ENCODE measurements at regions not wholly inside any gene's neighbourhood (a gene's known extent, or its start where the extent isn't known, plus 50 kb on each side); places are given as distances from the start of the nearest gene placed in this dataset.

DNA sequence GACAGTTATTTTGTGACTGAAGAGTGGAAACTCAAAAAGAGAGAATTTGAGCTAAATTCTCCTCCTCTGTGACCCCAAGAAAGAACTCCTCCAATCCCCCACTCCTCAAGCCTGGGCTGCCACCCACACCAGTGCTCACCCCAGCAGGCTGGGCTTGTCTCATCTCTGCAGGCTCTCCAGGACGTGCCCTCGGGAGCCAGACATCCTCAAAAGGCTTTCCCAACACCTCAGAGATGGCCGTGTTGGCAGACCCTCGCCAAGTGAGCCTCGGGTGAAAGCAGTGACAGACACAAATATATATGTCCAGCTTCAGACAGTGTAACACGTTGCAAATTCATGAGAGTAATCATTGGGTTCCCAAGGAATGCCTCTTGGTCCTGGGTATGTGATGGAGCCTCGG lies 377.7 kb upstream of the SALL3 start:
- H3K9ac ChIP-seq: no peak overlapping the region
- no peak overlapping the region for H2AFZ ChIP-seq
- no peak overlapping the region for H3K4me2 ChIP-seq (ENCODE audit: unreplicated experiment)
- H3K27me3 ChIP-seq (replicated peaks; ENCODE audit: insufficient read depth): no peaks in the 10 kb centered on the region
- no peaks in the 10 kb centered on the region for H4K20me1 ChIP-seq (ENCODE audit: insufficient read depth)
- no peaks in the 10 kb centered on the region for H3K4me1 ChIP-seq (ENCODE audit: insufficient read depth)
- H3K9me2 ChIP-seq (ENCODE audit: insufficient read depth): no peaks in the 10 kb centered on the region
- H3K9me3 ChIP-seq (ENCODE audit: low read depth): no peaks in the 10 kb centered on the region
- no peaks in the 10 kb centered on the region for H3F3A ChIP-seq (ENCODE audit: insufficient read depth)
- in situ Hi-C loops (cut with MboI): no loop called here
- no peak overlapping the region for H3K27ac ChIP-seq
- TF ChIP-seq EZH2phosphoT487 (IDR thresholded peaks at IDR 0.05; ENCODE audit: insufficient read depth, low read depth) (no peak), EZH2 (IDR thresholded peaks at IDR 0.05; ENCODE audit: insufficient read depth, poor library complexity, severe bottlenecking) (no peak)
- WGBS, 2 experiments (ENCODE audit: low coverage in 1 of 2, low lambda C conversion rate in 2 of 2, missing lambda C conversion rate in 2 of 2): 6 to 13% methylated on average over 7 of the region's 7 CpGs
- H3K79me2 ChIP-seq (ENCODE audit: insufficient read depth): no peaks in the 10 kb centered on the region
- no peak overlapping the region for H3K4me3 ChIP-seq
- DNase-seq: no peak
- no peaks in the 10 kb centered on the region for H3K36me3 ChIP-seq (ENCODE audit: low read depth)

DNA sequence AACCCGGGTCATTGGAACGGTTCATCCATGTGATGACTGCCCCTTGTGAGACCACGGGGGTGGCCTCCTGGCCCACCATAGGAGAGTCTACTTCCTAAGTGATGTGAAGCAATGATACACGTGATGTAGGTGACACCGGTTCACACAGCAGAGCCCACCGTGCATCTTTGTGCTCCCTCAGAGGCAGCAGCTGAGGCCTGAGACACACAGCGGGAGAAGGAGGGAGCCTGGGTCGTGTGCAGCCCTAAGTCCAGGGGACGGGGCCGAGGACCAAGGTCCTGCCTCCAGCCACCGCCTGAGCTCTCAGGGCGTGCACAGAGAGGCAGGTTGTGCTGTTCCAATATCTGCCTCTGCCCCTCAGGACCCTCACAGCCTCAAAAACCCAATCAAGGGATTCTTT lies 377.2 kb upstream of the SALL3 start:
- in situ Hi-C loops (cut with MboI): no loop called here
- no peak for DNase-seq
- Histone ChIP-seq H2AFZ (no peak overlapping the region), H3K9ac (no peak overlapping the region), H3K9me2 (ENCODE audit: insufficient read depth) (no peaks in the 10 kb centered on the region), H3K9me3 (ENCODE audit: low read depth) (no peaks in the 10 kb centered on the region), H3K27ac (no peak overlapping the region), H3K4me2 (ENCODE audit: unreplicated experiment) (no peak overlapping the region), H3K4me3 (no peak overlapping the region), H4K20me1 (ENCODE audit: insufficient read depth) (no peaks in the 10 kb centered on the region), H3K27me3 (replicated peaks; ENCODE audit: insufficient read depth) (no peaks in the 10 kb centered on the region), H3K36me3 (ENCODE audit: low read depth) (no peaks in the 10 kb centered on the region), H3K4me1 (ENCODE audit: insufficient read depth) (no peaks in the 10 kb centered on the region), H3F3A (ENCODE audit: insufficient read depth) (no peaks in the 10 kb centered on the region), H3K79me2 (ENCODE audit: insufficient read depth) (no peaks in the 10 kb centered on the region)
- TF ChIP-seq EZH2 (IDR thresholded peaks at IDR 0.05; ENCODE audit: insufficient read depth, poor library complexity, severe bottlenecking) (no peak), EZH2phosphoT487 (IDR thresholded peaks at IDR 0.05; ENCODE audit: insufficient read depth, low read depth) (no peak)
- 28% methylated on average over 12 of the region's 12 CpGs for WGBS, 2 experiments (ENCODE audit: low coverage in 1 of 2, low lambda C conversion rate in 2 of 2, missing lambda C conversion rate in 2 of 2)

DNA sequence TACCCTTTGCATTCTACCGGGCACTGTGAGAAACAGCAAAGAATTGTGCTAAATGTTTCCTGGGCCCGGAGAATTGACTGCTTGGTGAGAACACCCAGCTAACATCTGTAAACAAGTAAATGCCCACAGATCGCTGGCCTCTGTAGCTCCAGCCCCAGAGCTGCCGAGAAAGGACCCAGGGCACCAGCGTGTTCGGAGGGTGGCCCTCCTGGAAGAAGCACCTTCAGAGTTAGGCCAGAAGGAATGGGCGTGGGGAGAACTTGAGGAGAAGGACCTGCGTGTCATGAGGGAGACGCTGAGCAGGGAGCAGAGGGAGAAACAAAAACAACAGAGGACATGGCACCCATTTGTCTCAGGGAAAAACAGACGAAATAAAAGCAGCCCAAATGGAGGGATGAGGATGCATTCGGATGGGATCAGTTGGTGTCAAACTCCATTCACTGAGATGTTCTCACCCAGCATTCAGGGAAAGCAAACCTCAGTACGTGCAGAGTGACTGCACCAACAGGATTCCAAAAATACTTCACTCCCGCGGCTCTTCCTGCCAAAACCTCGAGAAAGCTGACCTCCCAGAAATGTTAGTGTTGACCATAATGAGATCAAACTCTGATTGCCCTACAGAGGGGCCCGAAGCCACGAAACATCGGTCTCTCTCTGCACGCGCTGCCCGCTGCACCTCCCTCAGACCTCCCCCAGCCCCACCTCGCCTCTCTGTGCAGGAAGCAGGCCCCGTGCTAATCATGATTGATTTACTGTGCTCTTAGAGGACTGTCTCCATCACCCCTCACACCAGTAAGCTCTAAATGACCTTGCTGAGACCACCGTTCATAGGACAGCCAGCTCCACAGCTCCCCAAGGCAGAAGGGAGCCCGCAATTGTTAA lies 376.3 kb upstream of the SALL3 start:
- Histone ChIP-seq H4K20me1 (ENCODE audit: insufficient read depth) (no peaks in the 10 kb centered on the region), H2AFZ (no peak overlapping the region), H3K79me2 (ENCODE audit: insufficient read depth) (no peaks in the 10 kb centered on the region), H3K9me2 (ENCODE audit: insufficient read depth) (no peaks in the 10 kb centered on the region), H3F3A (ENCODE audit: insufficient read depth) (no peaks in the 10 kb centered on the region), H3K9ac (no peak overlapping the region), H3K36me3 (ENCODE audit: low read depth) (no peaks in the 10 kb centered on the region), H3K4me1 (ENCODE audit: insufficient read depth) (no peaks in the 10 kb centered on the region), H3K4me2 (ENCODE audit: unreplicated experiment) (no peak overlapping the region), H3K27me3 (replicated peaks; ENCODE audit: insufficient read depth) (no peaks in the 10 kb centered on the region), H3K4me3 (no peak overlapping the region), H3K27ac (no peak overlapping the region), H3K9me3 (ENCODE audit: low read depth) (no peaks in the 10 kb centered on the region)
- 7 to 13% methylated on average over 25 of the region's 25 CpGs for WGBS, 2 experiments (ENCODE audit: low coverage in 1 of 2, low lambda C conversion rate in 2 of 2, missing lambda C conversion rate in 2 of 2)
- no peak for TF ChIP-seq EZH2 (IDR thresholded peaks at IDR 0.05; ENCODE audit: insufficient read depth, poor library complexity, severe bottlenecking)
- no peak for TF ChIP-seq EZH2phosphoT487 (IDR thresholded peaks at IDR 0.05; ENCODE audit: insufficient read depth, low read depth)
- no peak for DNase-seq
- in situ Hi-C loops (cut with MboI): no loop called here

DNA sequence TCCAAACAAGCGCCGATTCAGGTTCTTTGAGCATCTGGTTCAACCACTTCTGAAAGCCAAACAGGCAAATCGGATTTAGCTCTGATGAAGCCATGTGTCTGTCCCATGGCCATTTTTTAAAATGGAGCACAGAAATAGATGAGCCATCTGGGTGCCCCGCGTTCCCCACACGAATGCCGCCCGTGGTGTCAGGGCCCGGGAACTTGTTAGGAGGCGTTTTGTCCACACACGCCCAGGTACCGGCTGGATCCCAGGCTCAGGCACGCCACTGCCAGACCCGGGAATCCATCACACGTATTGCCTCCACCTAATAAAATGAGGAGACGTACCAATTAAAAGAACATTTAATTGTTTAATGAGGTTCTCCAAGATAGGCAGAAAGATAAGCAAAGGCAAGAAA lies 374.4 kb upstream of the SALL3 start:
- no peak overlapping the region for H3K9ac ChIP-seq
- 66 to 73% methylated on average over 16 of the region's 16 CpGs for WGBS, 2 experiments (ENCODE audit: low coverage in 1 of 2, low lambda C conversion rate in 2 of 2, missing lambda C conversion rate in 2 of 2)
- H3K79me2 ChIP-seq (ENCODE audit: insufficient read depth): no peaks in the 10 kb centered on the region
- no peak overlapping the region for H2AFZ ChIP-seq
- H3K4me2 ChIP-seq (ENCODE audit: unreplicated experiment): no peak overlapping the region
- H3K9me3 ChIP-seq (ENCODE audit: low read depth): no peaks in the 10 kb centered on the region
- H3K27me3 ChIP-seq (replicated peaks; ENCODE audit: insufficient read depth): no peaks in the 10 kb centered on the region
- DNase-seq: no peak
- no peaks in the 10 kb centered on the region for H3K36me3 ChIP-seq (ENCODE audit: low read depth)
- no peak overlapping the region for H3K4me3 ChIP-seq
- TF ChIP-seq EZH2 (IDR thresholded peaks at IDR 0.05; ENCODE audit: insufficient read depth, poor library complexity, severe bottlenecking) (no peak), EZH2phosphoT487 (IDR thresholded peaks at IDR 0.05; ENCODE audit: insufficient read depth, low read depth) (no peak)
- no peaks in the 10 kb centered on the region for H3F3A ChIP-seq (ENCODE audit: insufficient read depth)
- no peaks in the 10 kb centered on the region for H3K9me2 ChIP-seq (ENCODE audit: insufficient read depth)
- H3K4me1 ChIP-seq (ENCODE audit: insufficient read depth): no peaks in the 10 kb centered on the region
- in situ Hi-C loops (cut with MboI): no loop called here
- no peaks in the 10 kb centered on the region for H4K20me1 ChIP-seq (ENCODE audit: insufficient read depth)
- H3K27ac ChIP-seq: no peak overlapping the region
